Fibroblast of lung (primary cell): ENCODE measurements at regions not wholly inside any gene's neighbourhood (a gene's known extent, or its start where the extent isn't known, plus 50 kb on each side); places are given as distances from the start of the nearest gene placed in this dataset.
"Not testable (repeated sequence)": the region's sequence is repeated elsewhere in the genome, so short reads cannot be mapped to it uniquely, and the experiment has no call there.

ENCODE experiments used
- DNase-seq, 2 donors: peaks; one replicate each; pipeline versions ENCODE4 v3.0.0 to v3.0.0-alpha.2; 2010; ENCODE audit warnings: low read depth in 2 of 2
- H2AFZ ChIP-seq: 2 replicates; pipeline ENCODE4 v1.5.1; 2012; ENCODE audit warnings: low read length, control low read depth, inconsistent platforms
- H3K27ac ChIP-seq: 2 replicates; pipeline ENCODE4 v1.5.1; 2011; ENCODE audit warnings: low read length, control low read depth; ENCODE audit not compliant: insufficient read depth
- H3K27me3 ChIP-seq: 2 replicates; pipeline ENCODE4 v1.5.1; 2011; ENCODE audit warnings: mild to moderate bottlenecking, low read length; ENCODE audit not compliant: control insufficient read depth, insufficient read depth
- H3K36me3 ChIP-seq: 2 replicates; pipeline ENCODE4 v1.5.1; 2011; ENCODE audit warnings: low read length; ENCODE audit not compliant: control insufficient read depth, insufficient read depth
- H3K4me1 ChIP-seq: 2 replicates; pipeline ENCODE4 v1.5.1; 2011; ENCODE audit warnings: low read length; ENCODE audit not compliant: control insufficient read depth, insufficient read depth; ENCODE audit errors: extremely low read depth
- H3K4me2 ChIP-seq: 2 replicates; pipeline ENCODE4 v1.5.1; 2011; ENCODE audit warnings: low read length, control low read depth; ENCODE audit not compliant: insufficient read depth; ENCODE audit errors: extremely low read depth
- H3K4me3 ChIP-seq, 4 experiments: fragments of 200-600 bp in 1 of 4; sonication (generic) in 1 of 4; replicated peaks in 1 of 4; 2 replicates each; pipeline ENCODE4 v1.5.1; 2011 to 2016; ENCODE audit warnings: low read length in 4 of 4, low read depth in 3 of 4, mild to moderate bottlenecking in 3 of 4, control low read depth in 2 of 4, inconsistent platforms in 1 of 4, mixed read lengths in 1 of 4; ENCODE audit not compliant: insufficient read depth in 1 of 4; ENCODE audit errors: control extremely low read depth in 1 of 4
- H3K79me2 ChIP-seq: 2 replicates; pipeline ENCODE4 v1.5.1; 2012; ENCODE audit warnings: mild to moderate bottlenecking, low read length, inconsistent platforms; ENCODE audit not compliant: control insufficient read depth, insufficient read depth
- H3K9ac ChIP-seq: 2 replicates; pipeline ENCODE4 v1.5.1; 2011; ENCODE audit warnings: mild to moderate bottlenecking, low read length, control low read depth; ENCODE audit not compliant: insufficient read depth
- H3K9me3 ChIP-seq: 2 replicates; pipeline ENCODE4 v1.5.1; 2012; ENCODE audit warnings: low read depth, low read length; ENCODE audit not compliant: control insufficient read depth, insufficient read depth
- H4K20me1 ChIP-seq: 2 replicates; pipeline ENCODE4 v1.5.1; 2011; ENCODE audit warnings: low read length; ENCODE audit not compliant: control insufficient read depth, insufficient read depth; ENCODE audit errors: extremely low read depth
- EZH2 ChIP-seq: IDR thresholded peaks from 2 replicates; pipeline ENCODE4 v1.5.1; 2012; ENCODE audit warnings: low read length, control low read depth, mild to moderate bottlenecking; ENCODE audit errors: missing control alignments
- TF ChIP-seq, protein P1 (sequence below), 2 donors: IDR thresholded peaks in 1 of 2; conservative IDR thresholded peaks in 1 of 2; 1 replicate in 1 of 2; 2 replicates in 1 of 2; pipeline ENCODE4 v1.5.1; 2011 to 2012; ENCODE audit warnings: low read length in 2 of 2, control low read depth in 1 of 2, inconsistent platforms in 1 of 2, low read depth in 1 of 2, mild to moderate bottlenecking in 1 of 2

DNA sequence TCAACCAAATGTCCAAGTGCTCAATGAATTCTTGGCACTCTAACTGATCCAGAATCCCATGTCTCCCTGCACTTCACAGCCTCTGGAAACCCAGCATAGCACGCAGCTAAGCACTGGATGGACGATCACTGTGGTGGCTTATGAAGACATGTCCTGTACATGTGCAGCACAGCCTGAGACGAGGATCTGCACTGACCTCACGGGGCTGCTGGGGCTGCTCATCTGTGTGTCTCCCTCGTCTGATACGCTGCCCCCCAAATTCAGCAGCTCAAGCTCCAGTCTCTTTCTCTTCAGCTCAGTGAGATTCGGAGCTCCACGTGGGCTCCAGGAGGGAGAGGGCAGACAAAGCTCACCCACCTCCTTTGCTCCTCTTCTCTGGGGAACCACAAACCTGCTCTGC lies 126.9 kb downstream of the CPZ start:
- no peak for DNase-seq

DNA sequence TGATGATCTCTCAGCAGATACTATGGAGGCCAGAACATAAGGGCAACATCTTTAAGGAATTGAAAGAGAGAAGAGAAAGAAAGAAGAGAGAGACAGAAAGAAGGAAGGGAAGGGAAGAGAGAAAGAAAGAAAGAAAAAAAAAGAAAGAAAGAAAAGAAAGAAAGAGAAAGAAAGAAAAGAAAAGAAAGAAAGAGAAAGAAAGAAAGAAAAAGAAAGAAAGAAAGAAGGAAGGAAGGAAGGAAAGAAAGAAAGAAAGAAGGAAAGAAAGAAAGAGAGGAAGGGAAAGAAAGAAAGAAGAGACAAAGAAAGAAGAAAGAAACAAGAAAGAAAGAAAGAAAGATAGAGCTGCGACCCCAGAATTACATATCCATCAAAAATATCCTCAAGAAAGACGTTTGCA lies 124.9 kb downstream of the CPZ start:
- H2AFZ ChIP-seq, H3K27ac ChIP-seq, H3K4me2 ChIP-seq, H3K4me3 ChIP-seq, H3K36me3 ChIP-seq, H3K9me3 ChIP-seq, H3K4me1 ChIP-seq, H4K20me1 ChIP-seq, DNase-seq, H3K9ac ChIP-seq, H3K79me2 ChIP-seq, H3K27me3 ChIP-seq: not testable (repeated sequence)

More for the DNA sequence above, 126.9 kb downstream of the CPZ start:
- no peaks in the 10 kb centered on the region for H3K79me2 ChIP-seq
- TF ChIP-seq, protein P1, sequence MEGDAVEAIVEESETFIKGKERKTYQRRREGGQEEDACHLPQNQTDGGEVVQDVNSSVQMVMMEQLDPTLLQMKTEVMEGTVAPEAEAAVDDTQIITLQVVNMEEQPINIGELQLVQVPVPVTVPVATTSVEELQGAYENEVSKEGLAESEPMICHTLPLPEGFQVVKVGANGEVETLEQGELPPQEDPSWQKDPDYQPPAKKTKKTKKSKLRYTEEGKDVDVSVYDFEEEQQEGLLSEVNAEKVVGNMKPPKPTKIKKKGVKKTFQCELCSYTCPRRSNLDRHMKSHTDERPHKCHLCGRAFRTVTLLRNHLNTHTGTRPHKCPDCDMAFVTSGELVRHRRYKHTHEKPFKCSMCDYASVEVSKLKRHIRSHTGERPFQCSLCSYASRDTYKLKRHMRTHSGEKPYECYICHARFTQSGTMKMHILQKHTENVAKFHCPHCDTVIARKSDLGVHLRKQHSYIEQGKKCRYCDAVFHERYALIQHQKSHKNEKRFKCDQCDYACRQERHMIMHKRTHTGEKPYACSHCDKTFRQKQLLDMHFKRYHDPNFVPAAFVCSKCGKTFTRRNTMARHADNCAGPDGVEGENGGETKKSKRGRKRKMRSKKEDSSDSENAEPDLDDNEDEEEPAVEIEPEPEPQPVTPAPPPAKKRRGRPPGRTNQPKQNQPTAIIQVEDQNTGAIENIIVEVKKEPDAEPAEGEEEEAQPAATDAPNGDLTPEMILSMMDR (conservative IDR thresholded peaks at IDR 0.05 in 1 of 2, IDR thresholded peaks at IDR 0.05 in 1 of 2; ENCODE audit: low read depth in 1 of 2, low read length in 2 of 2) = no peak
- no peak for TF ChIP-seq EZH2
- no peak overlapping the region for H3K27ac ChIP-seq
- no peaks in the 10 kb centered on the region for H3K36me3 ChIP-seq
- H4K20me1 ChIP-seq = no peaks in the 10 kb centered on the region
- H3K4me1 ChIP-seq = no peaks in the 10 kb centered on the region
- H2AFZ ChIP-seq = no peak overlapping the region
- H3K4me3 ChIP-seq = no peak overlapping the region
- H3K4me2 ChIP-seq = no peak overlapping the region
- no peaks in the 10 kb centered on the region for H3K27me3 ChIP-seq
- H3K9me3 ChIP-seq = no peaks in the 10 kb centered on the region
- no peak overlapping the region for H3K9ac ChIP-seq

GRCh38 chr4:8710946-8711345 lies 118.4 kb downstream of the CPZ start:
- Histone ChIP-seq H4K20me1 (no peaks in the 10 kb centered on the region), H3K36me3 (no peaks in the 10 kb centered on the region), H3K4me1 (no peaks in the 10 kb centered on the region), H3K4me3 (no peak overlapping the region), H3K79me2 (no peaks in the 10 kb centered on the region), H3K27me3 (no peaks in the 10 kb centered on the region), H3K4me2 (no peak overlapping the region), H3K27ac (no peak overlapping the region), H3K9me3 (no peaks in the 10 kb centered on the region), H3K9ac (no peak overlapping the region), H2AFZ (no peak overlapping the region)
- TF ChIP-seq, protein P1 (conservative IDR thresholded peaks at IDR 0.05 in 1 of 2, IDR thresholded peaks at IDR 0.05 in 1 of 2; ENCODE audit: low read depth in 1 of 2, low read length in 2 of 2) = no peak
- TF ChIP-seq EZH2 = no peak
- no peak for DNase-seq
